Sigmoid colon (tissue), 4 donors: ENCODE measurements at regions not wholly inside any gene's neighbourhood (a gene's known extent, or its start where the extent isn't known, plus 50 kb on each side); places are given as distances from the start of the nearest gene placed in this dataset.
"Not testable (repeated sequence)": the region's sequence is repeated elsewhere in the genome, so short reads cannot be mapped to it uniquely, and the experiment has no call there.

Source experiments
- EP300 ChIP-seq, 4 donors: sonication (generic); formaldehyde crosslinking; IDR thresholded peaks; one replicate each; pipeline ENCODE4 v1.6.1; 2017; ENCODE audit warnings: antibody characterized with exemption in 4 of 4
- POLR2A ChIP-seq, 2 donors: fragments of 450-650 bp; IDR thresholded peaks; one replicate each; pipeline ENCODE4 v1.6.1; 2016; ENCODE audit warnings: antibody characterized with exemption in 2 of 2, mild to moderate bottlenecking in 2 of 2, moderate library complexity in 2 of 2
- POLR2AphosphoS5 ChIP-seq, 4 donors: sonication (generic); formaldehyde crosslinking; IDR thresholded peaks; one replicate each; pipeline ENCODE4 v1.6.1; 2017; ENCODE audit warnings: antibody characterized with exemption in 4 of 4
- TF ChIP-seq, protein P1 (sequence below), 4 experiments: fragments of 450-650 bp in 3 of 4; fragments of 200-600 bp in 1 of 4; IDR thresholded peaks; one replicate each; pipeline ENCODE4 v1.5.1; 2016 to 2019; ENCODE audit warnings: antibody characterized with exemption in 4 of 4, mild to moderate bottlenecking in 3 of 4, moderate library complexity in 2 of 4

GRCh38 chr16:87155315-87155714, 161.9 kb downstream of the C16orf95 start:
- TF ChIP-seq, protein P1, sequence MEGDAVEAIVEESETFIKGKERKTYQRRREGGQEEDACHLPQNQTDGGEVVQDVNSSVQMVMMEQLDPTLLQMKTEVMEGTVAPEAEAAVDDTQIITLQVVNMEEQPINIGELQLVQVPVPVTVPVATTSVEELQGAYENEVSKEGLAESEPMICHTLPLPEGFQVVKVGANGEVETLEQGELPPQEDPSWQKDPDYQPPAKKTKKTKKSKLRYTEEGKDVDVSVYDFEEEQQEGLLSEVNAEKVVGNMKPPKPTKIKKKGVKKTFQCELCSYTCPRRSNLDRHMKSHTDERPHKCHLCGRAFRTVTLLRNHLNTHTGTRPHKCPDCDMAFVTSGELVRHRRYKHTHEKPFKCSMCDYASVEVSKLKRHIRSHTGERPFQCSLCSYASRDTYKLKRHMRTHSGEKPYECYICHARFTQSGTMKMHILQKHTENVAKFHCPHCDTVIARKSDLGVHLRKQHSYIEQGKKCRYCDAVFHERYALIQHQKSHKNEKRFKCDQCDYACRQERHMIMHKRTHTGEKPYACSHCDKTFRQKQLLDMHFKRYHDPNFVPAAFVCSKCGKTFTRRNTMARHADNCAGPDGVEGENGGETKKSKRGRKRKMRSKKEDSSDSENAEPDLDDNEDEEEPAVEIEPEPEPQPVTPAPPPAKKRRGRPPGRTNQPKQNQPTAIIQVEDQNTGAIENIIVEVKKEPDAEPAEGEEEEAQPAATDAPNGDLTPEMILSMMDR (IDR thresholded peaks at IDR 0.05), result not testable (repeated sequence)
- TF ChIP-seq POLR2A, EP300, POLR2AphosphoS5 (IDR thresholded peaks at IDR 0.05): not testable (repeated sequence)
